GM19025 (cell line): ENCODE measurements at regions not wholly inside any gene's neighbourhood (a gene's known extent, or its start where the extent isn't known, plus 50 kb on each side); places are given as distances from the start of the nearest gene placed in this dataset.

Experiments used
- ATAC-seq: cut with Tn5 transposase; IDR thresholded peaks from one replicate; pipeline ENCODE4 v1.9.1; 2021; ENCODE audit warnings: mild to moderate bottlenecking, low read depth, moderate library complexity; ENCODE audit not compliant: unreplicated experiment

- ATAC-seq, result no peak
Measured at GRCh38 chr16:80367037-80367658, 173.6 kb upstream of the DYNLRB2 start.

DNA sequence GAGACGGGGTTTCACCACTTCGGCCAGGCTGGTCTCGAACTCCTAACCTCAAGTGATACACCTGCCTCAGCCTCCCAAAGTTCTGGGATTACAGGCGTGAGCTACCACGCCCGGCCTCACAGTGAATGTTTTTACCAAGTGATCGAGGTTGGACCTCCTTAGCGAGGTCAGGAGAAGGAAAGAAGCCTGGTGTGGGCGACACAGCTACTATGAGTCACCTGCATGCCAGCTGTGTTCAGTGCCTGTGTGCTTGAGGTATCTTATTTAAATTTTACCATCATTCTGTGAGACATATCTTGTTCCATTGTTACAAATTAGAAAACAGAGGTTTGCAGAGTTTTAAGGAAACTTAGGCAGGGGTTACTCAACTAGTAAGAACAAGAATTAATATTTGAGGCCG lies 174.8 kb upstream of the DYNLRB2 start:
- ATAC-seq, result no peak

DNA sequence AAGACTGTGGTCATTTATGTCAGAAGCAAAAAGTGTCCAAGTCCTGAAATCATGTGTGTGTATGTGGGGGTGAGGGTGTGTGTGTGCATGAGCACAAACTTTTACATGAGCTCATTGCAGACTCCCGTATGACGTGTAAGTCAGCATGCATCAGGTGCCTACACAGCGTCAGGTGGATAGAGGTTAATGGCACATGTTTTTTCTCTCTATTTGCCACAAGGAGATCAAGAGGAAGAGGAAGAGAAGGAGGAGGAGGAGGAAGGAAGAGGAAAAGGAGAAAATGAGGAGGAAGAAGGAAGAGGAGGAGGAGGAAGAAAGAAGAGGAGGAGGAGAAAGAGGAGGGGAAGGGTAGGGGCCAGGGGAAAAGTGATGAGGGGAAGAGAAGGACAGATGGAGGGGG lies 178.0 kb upstream of the DYNLRB2 start:
- no peak for ATAC-seq

- ATAC-seq, result no peak
Measured at GRCh38 chr16:80356365-80356764, 184.4 kb upstream of the DYNLRB2 start.

GRCh38 chr16:80355335-80355734 lies 185.5 kb upstream of the DYNLRB2 start:
- ATAC-seq, result no peak

DNA sequence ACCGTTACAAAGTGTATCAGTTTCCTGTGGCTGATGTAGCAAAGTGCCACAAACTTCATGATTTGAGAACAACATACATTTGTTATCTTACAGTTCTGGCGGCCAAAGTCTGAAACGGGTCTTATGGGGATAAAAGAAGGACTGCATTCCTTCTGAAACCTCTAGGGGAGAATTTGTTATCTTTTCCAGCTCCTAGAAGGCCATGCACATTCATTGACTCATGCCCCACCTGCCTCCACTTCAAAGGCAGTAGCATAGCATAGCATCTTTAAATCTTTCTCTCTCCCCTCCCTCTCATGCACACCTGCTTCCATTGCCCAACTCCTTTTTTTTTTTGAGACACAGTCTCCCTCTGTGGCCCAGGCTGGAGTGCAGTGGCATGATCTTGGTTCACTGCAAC lies 190.7 kb upstream of the DYNLRB2 start:
- no peak for ATAC-seq

DNA sequence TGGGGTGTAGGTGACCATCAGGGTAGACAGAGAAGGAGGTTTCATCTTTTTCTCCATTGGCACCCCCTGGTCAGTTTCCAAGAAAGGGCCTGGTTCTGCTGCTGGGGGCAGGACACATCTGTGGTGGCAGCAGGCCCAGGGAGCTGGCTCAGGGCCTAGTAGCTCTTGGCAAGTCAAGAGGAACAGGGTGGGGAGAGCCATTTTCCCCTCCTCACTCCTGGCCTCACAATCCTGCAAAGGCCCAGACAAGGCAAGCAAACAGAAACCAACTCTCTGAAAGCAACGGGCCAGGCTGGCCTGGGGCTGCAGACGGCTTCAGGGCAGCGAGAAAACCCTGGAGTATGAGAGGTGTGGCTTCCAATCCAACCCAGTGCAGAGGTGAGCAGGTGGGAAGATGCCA lies 192.9 kb upstream of the DYNLRB2 start:
- no peak for ATAC-seq

GRCh38 chr16:80347002-80347401 lies 193.8 kb upstream of the DYNLRB2 start:
- no peak for ATAC-seq

DNA sequence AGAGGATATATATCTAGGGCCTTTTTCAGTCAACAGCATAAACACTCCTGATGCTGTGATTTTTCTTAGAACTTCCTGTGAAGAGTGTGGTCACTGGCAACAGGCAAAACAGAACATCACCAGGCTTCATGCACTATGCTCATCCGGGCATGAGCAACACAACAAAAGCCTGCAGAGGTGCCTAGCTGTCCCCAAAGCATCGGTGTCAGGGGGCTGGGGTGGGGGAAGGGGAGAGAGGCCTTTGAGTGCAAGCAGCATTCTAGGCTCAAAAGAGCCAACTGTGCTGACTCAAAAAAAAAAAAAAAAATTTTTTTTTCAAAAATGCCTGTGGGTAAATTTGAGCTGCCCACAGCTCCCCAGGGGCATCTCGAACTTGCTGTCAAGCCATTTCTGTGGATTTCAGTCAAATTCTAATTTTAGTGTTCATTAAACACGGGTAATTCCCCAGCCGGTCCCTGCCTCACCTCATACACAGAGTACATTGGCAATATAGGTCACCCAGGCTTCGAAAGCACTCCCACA lies 194.6 kb upstream of the DYNLRB2 start:
- ATAC-seq, result peak; percentile 86

DNA sequence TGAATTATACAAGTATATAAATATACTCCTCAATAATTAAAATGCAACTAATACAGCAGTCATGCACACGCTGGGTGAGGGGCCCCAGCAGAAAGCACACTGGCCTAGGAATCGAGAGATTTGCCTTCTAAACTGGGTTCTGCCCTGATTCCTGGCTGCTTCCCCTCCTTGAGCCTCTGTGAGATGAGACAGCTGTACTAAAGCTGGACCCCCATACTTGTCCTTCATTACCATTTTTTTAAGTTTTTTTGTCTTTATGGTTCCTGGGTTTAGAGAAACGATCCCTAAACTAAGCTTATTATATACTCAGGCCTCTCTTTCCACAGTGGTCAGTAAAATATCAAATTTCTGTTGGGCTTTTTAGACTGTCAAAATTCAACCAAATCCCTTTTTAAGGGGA lies 195.1 kb upstream of the DYNLRB2 start:
- no peak for ATAC-seq

DNA sequence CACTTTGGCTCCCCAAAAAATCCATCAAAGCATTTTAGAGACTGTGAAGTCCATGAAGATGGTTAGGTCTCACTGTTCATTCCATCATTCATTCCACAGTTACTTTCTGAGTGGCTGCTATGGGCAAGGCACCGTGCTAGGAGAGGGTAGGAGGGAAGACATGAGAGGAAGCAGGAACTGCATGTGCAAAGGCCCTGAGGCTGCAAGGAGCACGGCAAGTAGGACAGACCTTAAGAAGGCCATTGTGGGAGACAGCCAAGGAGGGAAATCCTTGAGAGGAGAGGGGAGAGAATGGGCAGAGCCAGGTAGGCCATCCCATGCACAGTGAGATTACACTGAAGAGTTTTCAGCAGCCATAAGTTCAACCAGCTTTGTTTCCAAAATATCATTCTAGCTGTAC lies 196.2 kb upstream of the DYNLRB2 start:
- ATAC-seq, result no peak

GRCh38 chr16:80341263-80341662 lies 199.5 kb upstream of the DYNLRB2 start:
- no peak for ATAC-seq

DNA sequence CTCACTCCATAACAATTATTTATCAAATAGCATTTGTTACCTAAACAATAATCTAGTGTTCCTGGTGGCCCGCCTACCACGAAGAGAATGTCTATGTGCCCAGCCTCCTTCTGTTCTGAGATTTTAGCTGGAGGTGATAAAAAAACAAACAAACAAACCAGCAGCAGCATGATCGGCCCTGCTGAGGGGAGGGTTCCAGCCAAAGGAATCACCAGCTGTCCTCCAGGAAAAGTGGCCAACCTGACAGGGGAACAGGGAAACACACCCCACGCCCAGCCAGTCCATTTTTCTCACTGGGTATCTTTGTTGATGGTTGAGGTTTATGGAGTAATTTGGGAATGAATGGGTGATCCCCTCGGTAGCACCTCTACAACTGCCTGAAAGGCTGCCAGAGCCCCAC lies 203.0 kb upstream of the DYNLRB2 start:
- ATAC-seq, result no peak

DNA sequence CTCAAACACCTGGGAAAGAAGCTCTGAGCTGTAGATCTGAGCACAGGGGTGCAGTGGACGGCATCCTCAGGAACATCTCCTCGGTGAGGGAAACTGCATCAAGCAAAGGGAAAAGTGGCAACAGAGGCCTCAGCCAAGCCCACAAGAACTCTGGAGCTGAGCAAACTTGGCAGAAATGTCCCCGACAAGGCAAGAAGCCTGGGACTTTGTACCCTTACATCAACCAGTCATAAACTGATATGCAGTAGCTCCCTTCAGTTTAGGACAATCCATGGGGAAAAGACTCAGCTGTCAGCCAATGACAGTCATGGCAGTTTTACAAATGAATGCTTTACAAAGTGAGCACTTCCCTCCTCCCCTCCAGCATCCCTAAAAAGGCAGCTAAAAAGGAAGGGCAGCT lies 210.0 kb upstream of the DYNLRB2 start:
- no peak for ATAC-seq

GRCh38 chr16:80330150-80330549 lies 210.6 kb upstream of the DYNLRB2 start:
- ATAC-seq, result no peak

DNA sequence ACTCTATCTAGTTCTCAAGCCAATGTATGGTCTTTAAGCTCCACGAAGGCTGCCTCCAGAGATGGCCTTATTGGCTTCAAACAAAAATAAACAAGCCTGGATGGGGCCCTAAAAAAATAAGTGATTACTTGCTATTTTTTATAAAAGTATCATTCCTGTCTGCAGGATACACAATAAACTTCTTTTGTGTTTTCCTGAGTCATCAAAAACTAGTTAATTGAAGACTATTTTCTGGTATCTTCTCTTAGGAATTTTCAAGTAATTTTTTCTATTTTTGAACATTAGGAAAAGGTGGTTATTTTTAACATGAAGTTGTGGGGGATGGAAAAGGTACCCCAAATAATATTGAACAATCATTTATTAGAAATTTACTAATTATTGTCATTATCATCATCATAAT lies 213.1 kb upstream of the DYNLRB2 start:
- ATAC-seq, result no peak

DNA sequence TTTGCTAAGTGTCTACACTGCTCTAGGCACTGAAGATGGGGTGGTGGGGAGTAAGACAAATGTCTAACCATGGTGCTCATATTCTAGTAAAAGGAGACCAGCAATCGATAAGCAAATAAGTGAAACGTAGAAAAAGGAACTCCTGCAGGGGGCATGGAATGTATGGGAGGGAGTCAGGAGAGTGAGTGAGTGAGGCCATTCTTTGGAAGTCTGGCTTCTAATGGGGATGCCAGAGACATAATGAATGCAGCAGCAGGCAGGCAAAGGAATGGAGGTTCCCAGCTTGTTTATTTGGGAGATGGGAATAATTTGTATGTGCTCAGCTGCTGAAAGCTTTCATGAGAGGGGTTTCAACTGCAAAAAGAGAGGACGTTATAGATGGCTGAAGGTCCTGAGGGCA lies 216.4 kb upstream of the DYNLRB2 start:
- ATAC-seq, result no peak

DNA sequence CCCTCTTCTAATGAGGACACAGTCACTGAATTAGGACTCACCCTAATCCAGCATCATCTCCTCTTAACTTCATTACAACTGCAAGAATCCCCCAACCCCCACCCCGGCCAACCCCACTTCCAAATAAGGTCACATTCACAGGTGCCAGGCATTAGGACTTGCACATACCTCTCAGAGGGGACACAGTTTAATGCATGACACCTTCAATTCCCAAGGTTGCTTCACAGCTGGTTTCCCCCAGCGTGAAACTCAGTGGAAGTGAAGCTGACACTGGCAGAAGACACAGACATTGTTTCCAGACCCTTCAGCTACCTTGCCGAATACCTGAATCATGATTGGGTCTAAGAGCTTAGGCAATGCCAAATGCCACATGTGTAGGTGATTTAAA lies 217.0 kb upstream of the DYNLRB2 start:
- no peak for ATAC-seq

DNA sequence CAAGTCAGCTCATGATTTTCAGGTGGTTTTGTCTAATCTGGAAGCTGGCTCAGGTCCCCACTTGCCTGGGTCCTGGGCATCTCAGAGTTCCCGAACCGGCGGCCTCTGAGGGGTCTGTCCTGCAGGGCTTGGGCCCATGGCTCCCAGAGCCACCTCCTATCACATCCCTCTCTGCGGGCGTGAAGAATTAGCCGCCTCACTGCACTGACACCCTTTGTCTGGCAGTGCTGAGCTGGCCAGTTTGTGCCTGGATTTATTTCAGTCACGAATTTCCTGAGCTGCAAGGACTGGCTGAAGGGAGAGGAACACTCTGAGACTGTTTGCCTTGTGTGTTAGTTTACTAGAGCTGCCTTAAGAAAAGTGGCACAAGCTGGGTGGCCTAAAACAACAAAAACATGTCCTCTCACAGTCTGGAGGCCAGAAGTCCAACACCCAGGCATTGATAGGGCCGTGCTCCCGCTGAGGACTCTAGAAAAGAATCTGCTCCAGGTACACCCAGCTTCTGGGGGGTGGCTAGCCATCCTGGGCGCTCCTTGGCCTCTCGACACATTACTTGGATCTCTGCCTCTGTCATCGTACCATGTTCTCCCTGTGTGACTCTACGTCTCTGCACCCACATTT lies 217.5 kb upstream of the DYNLRB2 start:
- no peak for ATAC-seq

DNA sequence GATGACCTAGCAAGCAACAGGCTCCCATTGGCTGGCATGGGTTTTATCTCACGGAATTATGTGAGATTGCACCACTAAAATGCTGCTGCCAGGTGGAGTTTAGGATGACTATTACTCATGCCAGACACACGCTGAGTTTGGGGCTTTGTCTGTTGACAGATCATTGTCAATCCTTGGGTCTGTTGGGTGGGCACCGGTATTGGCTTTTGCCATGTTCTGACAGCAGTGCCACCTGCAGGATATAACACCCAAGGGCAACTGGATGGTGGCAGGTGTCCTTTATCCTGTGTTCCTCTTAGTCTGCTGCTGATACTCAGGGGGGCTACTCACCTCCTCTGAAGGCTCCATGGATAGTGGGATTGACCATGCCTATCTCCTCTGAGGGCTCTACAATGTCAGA lies 221.6 kb upstream of the DYNLRB2 start:
- no peak for ATAC-seq

DNA sequence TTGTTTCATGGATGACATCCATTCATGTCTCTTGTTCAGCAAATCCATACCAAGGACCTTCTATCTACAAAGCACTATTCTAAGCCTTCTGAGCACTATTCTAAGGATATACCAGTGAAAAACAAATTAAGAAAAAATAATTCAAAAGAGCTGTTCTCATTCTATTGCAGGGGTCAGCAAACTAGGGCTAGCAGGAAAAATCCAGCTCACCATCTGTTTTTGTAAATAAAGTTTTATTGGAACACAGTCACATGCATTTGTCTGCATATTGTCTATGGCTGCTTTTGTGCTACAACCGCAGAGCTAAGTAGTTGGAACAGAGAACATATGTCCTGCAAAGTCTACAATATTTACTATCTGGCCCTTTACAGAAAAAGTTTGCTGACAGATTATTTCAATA lies 222.7 kb upstream of the DYNLRB2 start:
- no peak for ATAC-seq

GRCh38 chr16:80317599-80318037 lies 223.2 kb upstream of the DYNLRB2 start:
- ATAC-seq, result no peak
